Skeletal muscle tissue (tissue), 3 donors: ENCODE measurements at regions not wholly inside any gene's neighbourhood (a gene's known extent, or its start where the extent isn't known, plus 50 kb on each side); places are given as distances from the start of the nearest gene placed in this dataset.

Source experiments
- H3K27ac ChIP-seq: one replicate; pipeline ENCODE4 v1.7.0; 2013; ENCODE audit warnings: mild to moderate bottlenecking, low read depth, low read length, inconsistent platforms
- H3K27me3 ChIP-seq, 3 donors: one replicate each; pipeline ENCODE4 v1.7.0; 2013; ENCODE audit warnings: low read length in 3 of 3; ENCODE audit not compliant: control insufficient read depth in 3 of 3, insufficient read depth in 3 of 3
- H3K36me3 ChIP-seq, 3 donors: one replicate each; pipeline ENCODE4 v1.7.0; 2013; ENCODE audit warnings: low read length in 3 of 3; ENCODE audit not compliant: control insufficient read depth in 3 of 3, insufficient read depth in 3 of 3
- H3K4me1 ChIP-seq, 3 donors: one replicate each; pipeline ENCODE4 v1.7.0; 2013; ENCODE audit warnings: low read length in 3 of 3, mild to moderate bottlenecking in 3 of 3; ENCODE audit not compliant: control insufficient read depth in 3 of 3, insufficient read depth in 3 of 3
- H3K4me3 ChIP-seq, 3 donors: one replicate each; pipeline ENCODE4 v1.7.0; 2013; ENCODE audit warnings: low read length in 3 of 3
- H3K9ac ChIP-seq, 3 donors: one replicate each; pipeline ENCODE4 v1.7.0; 2013; ENCODE audit warnings: low read length in 3 of 3, mild to moderate bottlenecking in 3 of 3, moderate library complexity in 2 of 3, low read depth in 1 of 3
- H3K9me3 ChIP-seq, 3 donors: one replicate each; pipeline ENCODE4 v1.7.0; 2013; ENCODE audit warnings: low read length in 3 of 3; ENCODE audit not compliant: control insufficient read depth in 3 of 3
- donor health status: Osteomylitis.

- H3K4me1 ChIP-seq = peaks cover 0 to 7% (median 0%) of the 10 kb centered on the region in 3 donors
- H3K27me3 ChIP-seq = no peaks in the 10 kb centered on the region
- H3K36me3 ChIP-seq = no peaks in the 10 kb centered on the region
- H3K27ac ChIP-seq = no peak overlapping the region
- H3K9me3 ChIP-seq = peaks cover 0 to 3% (median 0%) of the 10 kb centered on the region in 3 donors
- no peak overlapping the region for H3K4me3 ChIP-seq
- H3K9ac ChIP-seq = no peak overlapping the region
Measured at GRCh38 chr18:27605107-27605834, 420.2 kb upstream of the CHST9 start.

GRCh38 chr18:27604583-27604982 is 419.5 kb upstream of the CHST9 start:
- Histone ChIP-seq H3K36me3 (no peaks in the 10 kb centered on the region), H3K4me1 (peaks cover 0 to 7% (median 0%) of the 10 kb centered on the region in 3 donors), H3K27ac (no peak overlapping the region), H3K4me3 (no peak overlapping the region), H3K27me3 (no peaks in the 10 kb centered on the region), H3K9ac (no peak overlapping the region), H3K9me3 (peaks cover 0 to 3% (median 0%) of the 10 kb centered on the region in 3 donors)

- no peak overlapping the region for H3K4me3 ChIP-seq
- H3K27ac ChIP-seq = no peak overlapping the region
- no peaks in the 10 kb centered on the region for H3K27me3 ChIP-seq
- H3K4me1 ChIP-seq = peaks cover 0 to 11% (median 2%) of the 10 kb centered on the region in 3 donors
- no peaks in the 10 kb centered on the region for H3K36me3 ChIP-seq
- peaks cover 0 to 3% (median 0%) of the 10 kb centered on the region in 3 donors for H3K9me3 ChIP-seq
- H3K9ac ChIP-seq = no peak overlapping the region
Measured at GRCh38 chr18:27602092-27602491, 417.0 kb upstream of the CHST9 start.

- Histone ChIP-seq H3K27me3 (no peaks in the 10 kb centered on the region), H3K4me1 (peaks cover 5 to 20% (median 5%) of the 10 kb centered on the region in 3 donors), H3K4me3 (no peak overlapping the region), H3K27ac (no peak overlapping the region), H3K36me3 (no peaks in the 10 kb centered on the region), H3K9me3 (peaks cover 0 to 3% (median 0%) of the 10 kb centered on the region in 3 donors), H3K9ac (no peak overlapping the region)
Measured at GRCh38 chr18:27600245-27600644, 415.1 kb upstream of the CHST9 start.

GRCh38 chr18:27599202-27599829 is 414.2 kb upstream of the CHST9 start:
- Histone ChIP-seq H3K9me3 (peaks cover 0 to 3% (median 0%) of the 10 kb centered on the region in 3 donors), H3K4me3 (no peak overlapping the region), H3K36me3 (no peaks in the 10 kb centered on the region)

GRCh38 chr18:27595113-27595838 is 410.2 kb upstream of the CHST9 start:
- Histone ChIP-seq H3K27ac (peak overlapping the region; percentile 32), H3K27me3 (no peaks in the 10 kb centered on the region), H3K4me1 (peaks cover 5 to 17% (median 10%) of the 10 kb centered on the region in 3 donors), H3K9ac (no peak overlapping the region), H3K4me3 (peak overlapping the region in 1 of 3 donors; percentile 48), H3K36me3 (no peaks in the 10 kb centered on the region), H3K9me3 (no peaks in the 10 kb centered on the region)

More at GRCh38 chr18:27599202-27599829, 414.2 kb upstream of the CHST9 start:
- H3K27me3 ChIP-seq = no peaks in the 10 kb centered on the region
- H3K4me1 ChIP-seq = peaks cover 5 to 21% (median 10%) of the 10 kb centered on the region in 3 donors
- no peak overlapping the region for H3K9ac ChIP-seq
- H3K27ac ChIP-seq = no peak overlapping the region

- Histone ChIP-seq H3K27ac (peak overlapping the region; percentile 32), H3K27me3 (no peaks in the 10 kb centered on the region), H3K9me3 (peaks cover 0 to 10% (median 9%) of the 10 kb centered on the region in 3 donors), H3K4me1 (peaks cover 0 to 11% (median 0%) of the 10 kb centered on the region in 3 donors), H3K36me3 (peaks cover 0 to 3% (median 2%) of the 10 kb centered on the region in 3 donors), H3K4me3 (peak overlapping the region in 1 of 3 donors; percentile 22), H3K9ac (peak overlapping the region in 1 of 3 donors; percentile 47)
Measured at GRCh38 chr18:27585602-27586173, 400.6 kb upstream of the CHST9 start.

GRCh38 chr18:27583466-27583865 is 398.4 kb upstream of the CHST9 start:
- Histone ChIP-seq H3K9ac (no peak overlapping the region), H3K4me1 (peaks cover 0 to 11% (median 0%) of the 10 kb centered on the region in 3 donors), H3K27ac (no peak overlapping the region), H3K9me3 (peaks cover 0 to 10% (median 9%) of the 10 kb centered on the region in 3 donors), H3K4me3 (no peak overlapping the region), H3K27me3 (no peaks in the 10 kb centered on the region), H3K36me3 (peaks cover 0 to 3% (median 0%) of the 10 kb centered on the region in 3 donors)

GRCh38 chr18:27582760-27583412 is 397.8 kb upstream of the CHST9 start:
- peaks cover 3 to 14% (median 4%) of the 10 kb centered on the region in 3 donors for H3K4me1 ChIP-seq
- H3K9me3 ChIP-seq = peaks cover 0 to 10% (median 9%) of the 10 kb centered on the region in 3 donors
- H3K27me3 ChIP-seq = no peaks in the 10 kb centered on the region
- H3K27ac ChIP-seq = no peak overlapping the region
- H3K9ac ChIP-seq = no peak overlapping the region
- peaks cover 0 to 3% (median 0%) of the 10 kb centered on the region in 3 donors for H3K36me3 ChIP-seq
- peak overlapping the region in 1 of 3 donors; percentile 38 for H3K4me3 ChIP-seq
